Loucy (cell line): ENCODE measurements at regions not wholly inside any gene's neighbourhood (a gene's known extent, or its start where the extent isn't known, plus 50 kb on each side); places are given as distances from the start of the nearest gene placed in this dataset.

Experiments used
- H2AFZ ChIP-seq: fragments of 200-600 bp; sonication (generic); 2 replicates; pipeline ENCODE4 v1.6.0; 2016; ENCODE audit warnings: antibody characterized with exemption, mild to moderate bottlenecking, low read length, moderate library complexity
- H3F3A ChIP-seq: fragments of 200-600 bp; 2 replicates; pipeline ENCODE4 v1.6.0; 2016; ENCODE audit warnings: antibody characterized with exemption, low read depth, mild to moderate bottlenecking
- H3K27me3 ChIP-seq: fragments of 200-600 bp; sonication (generic); 2 replicates; pipeline ENCODE4 v1.6.1; 2014; ENCODE audit warnings: low read length, mild to moderate bottlenecking; ENCODE audit not compliant: insufficient read depth, poor library complexity, severe bottlenecking
- H3K36me3 ChIP-seq: fragments of 200-600 bp; sonication (generic); 2 replicates; pipeline ENCODE4 v1.6.1; 2016; ENCODE audit warnings: low read length; ENCODE audit not compliant: insufficient read depth
- H3K4me1 ChIP-seq: fragments of 200-600 bp; sonication (generic); 2 replicates; pipeline ENCODE4 v1.5.1; 2014; ENCODE audit warnings: low read length, mild to moderate bottlenecking; ENCODE audit not compliant: insufficient read depth, poor library complexity, severe bottlenecking
- H3K4me2 ChIP-seq: fragments of 200-600 bp; sonication (generic); 2 replicates; pipeline ENCODE4 v1.6.0; 2014; ENCODE audit warnings: antibody characterized with exemption, low read length, low read depth, mild to moderate bottlenecking; ENCODE audit not compliant: poor library complexity, severe bottlenecking
- H3K4me3 ChIP-seq: fragments of 200-600 bp; sonication (generic); 2 replicates; pipeline ENCODE4 v1.5.1; 2014; ENCODE audit warnings: low read length, mild to moderate bottlenecking, mixed read lengths; ENCODE audit not compliant: poor library complexity, severe bottlenecking
- H3K79me2 ChIP-seq: fragments of 200-600 bp; sonication (generic); 2 replicates; pipeline ENCODE4 v1.6.1; 2014; ENCODE audit warnings: low read length; ENCODE audit not compliant: insufficient read depth
- H3K9ac ChIP-seq: fragments of 200-600 bp; sonication (generic); 2 replicates; pipeline ENCODE4 v1.6.0; 2014; ENCODE audit warnings: mild to moderate bottlenecking, low read depth, low read length, moderate library complexity; ENCODE audit not compliant: poor library complexity, severe bottlenecking
- H3K9me2 ChIP-seq: fragments of 200-600 bp; sonication (generic); replicated peaks from 2 replicates; pipeline ENCODE4 v1.6.1; 2016; ENCODE audit warnings: low read depth, low read length, mixed read lengths
- H3K9me3 ChIP-seq: fragments of 200-600 bp; sonication (generic); 2 replicates; pipeline ENCODE4 v1.6.1; 2014; ENCODE audit warnings: mild to moderate bottlenecking, antibody characterized with exemption, low read length, low read depth; ENCODE audit not compliant: insufficient read depth
- H4K20me1 ChIP-seq: fragments of 200-600 bp; sonication (generic); 2 replicates; pipeline ENCODE4 v1.6.0; 2014; ENCODE audit warnings: antibody characterized with exemption, low read length, mild to moderate bottlenecking; ENCODE audit not compliant: insufficient read depth, poor library complexity, severe bottlenecking
- CTCF ChIP-seq: fragments of 200-600 bp; sonication (generic); conservative IDR thresholded peaks from 2 replicates; pipeline ENCODE4 v1.5.1; 2014; ENCODE audit warnings: mild to moderate bottlenecking, antibody characterized with exemption, low read length
- EZH2phosphoT487 ChIP-seq: fragments of 200-600 bp; IDR thresholded peaks from 2 replicates; pipeline ENCODE4 v1.6.1; 2018; ENCODE audit warnings: antibody characterized with exemption, mild to moderate bottlenecking, moderate library complexity, borderline replicate concordance

GRCh38 chr4:14092741-14093140, 465.2 kb upstream of the BOD1L1 start:
- Histone ChIP-seq H3K4me1 (no peaks in the 10 kb centered on the region), H3K9me3 (no peaks in the 10 kb centered on the region), H4K20me1 (no peaks in the 10 kb centered on the region), H3K27me3 (no peaks in the 10 kb centered on the region), H3K79me2 (no peaks in the 10 kb centered on the region), H3K4me2 (no peak overlapping the region), H3K36me3 (no peaks in the 10 kb centered on the region), H3K9ac (no peak overlapping the region), H2AFZ (no peak overlapping the region), H3K4me3 (no peak overlapping the region), H3K9me2 (no peaks in the 10 kb centered on the region), H3F3A (no peaks in the 10 kb centered on the region)
- TF ChIP-seq CTCF = no peak
- no peak for TF ChIP-seq EZH2phosphoT487

GRCh38 chr4:14095831-14096230, 468.3 kb upstream of the BOD1L1 start:
- Histone ChIP-seq H3F3A (no peaks in the 10 kb centered on the region), H3K27me3 (no peaks in the 10 kb centered on the region), H3K4me2 (no peak overlapping the region), H3K4me1 (no peaks in the 10 kb centered on the region), H3K79me2 (no peaks in the 10 kb centered on the region), H3K9ac (no peak overlapping the region), H2AFZ (no peak overlapping the region), H4K20me1 (no peaks in the 10 kb centered on the region), H3K9me3 (no peaks in the 10 kb centered on the region), H3K9me2 (no peaks in the 10 kb centered on the region), H3K36me3 (no peaks in the 10 kb centered on the region), H3K4me3 (no peak overlapping the region)
- TF ChIP-seq CTCF = no peak
- no peak for TF ChIP-seq EZH2phosphoT487

- no peak overlapping the region for H3K4me2 ChIP-seq
- no peaks in the 10 kb centered on the region for H4K20me1 ChIP-seq
- no peaks in the 10 kb centered on the region for H3K4me1 ChIP-seq
- no peaks in the 10 kb centered on the region for H3K9me3 ChIP-seq
- no peak overlapping the region for H3K9ac ChIP-seq
- H3K27me3 ChIP-seq = no peaks in the 10 kb centered on the region
- H3K9me2 ChIP-seq = no peaks in the 10 kb centered on the region
- H3K79me2 ChIP-seq = no peaks in the 10 kb centered on the region
- H3K4me3 ChIP-seq = no peak overlapping the region
- H3F3A ChIP-seq = no peaks in the 10 kb centered on the region
- no peaks in the 10 kb centered on the region for H3K36me3 ChIP-seq
- no peak overlapping the region for H2AFZ ChIP-seq
- no peak for TF ChIP-seq CTCF
- no peak for TF ChIP-seq EZH2phosphoT487
Measured at GRCh38 chr4:14096396-14096965, 469.0 kb upstream of the BOD1L1 start.
